GM23248 (cell line): ENCODE measurements at regions not wholly inside any gene's neighbourhood (a gene's known extent, or its start where the extent isn't known, plus 50 kb on each side); places are given as distances from the start of the nearest gene placed in this dataset.

Experiments
- EZH2 ChIP-seq: fragments of 200-600 bp; sonication (generic); IDR thresholded peaks from 2 replicates; pipeline ENCODE4 v1.6.1; 2018; ENCODE audit warnings: antibody characterized with exemption, mild to moderate bottlenecking; ENCODE audit not compliant: insufficient read depth, poor library complexity, severe bottlenecking
- EZH2phosphoT487 ChIP-seq: fragments of 200-600 bp; sonication (generic); IDR thresholded peaks from 2 replicates; pipeline ENCODE4 v1.6.1; 2018; ENCODE audit warnings: antibody characterized with exemption, moderate library complexity, mild to moderate bottlenecking, low read depth; ENCODE audit not compliant: insufficient read depth

DNA sequence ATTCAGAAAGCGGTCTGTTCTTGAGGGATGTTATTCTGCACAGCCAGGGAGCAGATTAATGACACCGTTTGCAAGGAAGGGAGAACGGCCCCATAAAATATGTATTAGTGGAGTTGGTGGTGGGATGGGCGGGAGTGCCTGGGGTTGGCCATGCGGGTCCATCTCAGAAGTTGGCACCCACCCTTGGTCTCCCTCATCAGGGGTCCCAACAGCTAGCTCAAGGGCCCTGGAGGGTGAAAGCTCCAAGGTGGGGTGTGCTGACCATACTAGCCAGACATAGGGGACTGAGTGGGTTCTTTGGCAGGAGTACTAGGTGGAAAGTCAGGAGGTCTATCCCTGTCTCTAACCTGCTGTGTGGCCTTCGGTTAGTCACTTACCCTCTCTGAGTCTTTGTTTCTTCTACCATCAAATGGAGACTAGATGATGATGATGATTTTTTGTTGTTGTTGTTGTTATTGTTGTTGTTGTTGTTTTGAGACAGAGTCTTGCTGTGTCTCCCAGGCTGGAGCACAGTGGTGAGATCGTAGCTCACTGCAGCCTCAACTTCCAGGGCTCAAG, 83.2 kb upstream of the BRD7 start:
- TF ChIP-seq EZH2phosphoT487 (no peak), EZH2 (no peak)
